ENCODE measurements at regions not wholly inside any gene's neighbourhood (a gene's known extent, or its start where the extent isn't known, plus 50 kb on each side); places are given as distances from the start of the nearest gene placed in this dataset.

DNA sequence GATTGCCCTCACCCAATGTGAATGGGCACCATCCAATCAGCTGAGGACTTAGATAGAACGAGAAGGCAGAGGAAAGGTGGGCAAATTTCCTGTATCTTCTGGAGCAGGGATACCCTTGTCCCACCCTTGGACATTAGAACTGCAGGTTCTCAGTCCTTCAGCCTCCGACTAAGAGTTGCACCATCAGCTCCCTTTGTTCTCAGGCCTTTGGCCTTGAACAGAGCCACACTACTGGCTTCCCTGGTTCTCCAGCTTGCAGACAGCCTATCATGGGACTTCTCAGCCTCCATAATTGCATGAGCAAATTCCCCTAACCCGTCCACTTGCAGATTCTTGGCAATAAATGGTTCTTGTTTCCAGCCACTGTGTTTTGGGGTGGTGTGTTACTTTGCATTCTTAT, 102.4 kb downstream of the LSM3 start:
- TF ChIP-seq CTCF (IDR thresholded peaks at IDR 0.05; ENCODE audit: low read length), result no peak
- no peak for TF ChIP-seq EZH2 (optimal IDR thresholded peaks at IDR 0.05; ENCODE audit: low read depth, low read length)
- TF ChIP-seq EZH2phosphoT487 (IDR thresholded peaks at IDR 0.05; ENCODE audit: low read length), result no peak

Data from MM.1S (cell line).